ENCODE measurements at regions not wholly inside any gene's neighbourhood (a gene's known extent, or its start where the extent isn't known, plus 50 kb on each side); places are given as distances from the start of the nearest gene placed in this dataset.

- no peak for DNase-seq
These were observed 62.6 kb upstream of the GHITM start for GRCh38 chr10:84076540-84077195.

GRCh38 chr10:84077768-84078167 is 61.5 kb upstream of the GHITM start:
- DNase-seq = no peak

GRCh38 chr10:84078771-84079170 is 60.5 kb upstream of the GHITM start:
- no peak for DNase-seq

GRCh38 chr10:84084342-84084741 is 55.0 kb upstream of the GHITM start:
- no peak for DNase-seq

GRCh38 chr10:84087202-84087601 is 52.1 kb upstream of the GHITM start:
- DNase-seq = no peak

- no peak for DNase-seq
These were observed 50.7 kb upstream of the GHITM start for GRCh38 chr10:84088626-84089025.

- DNase-seq = no peak
These were observed 50.1 kb upstream of the GHITM start for GRCh38 chr10:84089162-84089561.

All from kidney glomerular epithelial cell (primary cell).